ENCODE measurements at regions not wholly inside any gene's neighbourhood (a gene's known extent, or its start where the extent isn't known, plus 50 kb on each side); places are given as distances from the start of the nearest gene placed in this dataset.
"Not testable (repeated sequence)": the region's sequence is repeated elsewhere in the genome, so short reads cannot be mapped to it uniquely, and the experiment has no call there.

- Mint-ChIP-seq H3K27me3 (no peaks in the 10 kb centered on the region), H3K36me3 (no peaks in the 10 kb centered on the region), H3K4me3 (no peak overlapping the region), H3K27ac (no peak overlapping the region), H3K9me3 (ENCODE audit: low read depth) (no peaks in the 10 kb centered on the region), H3K4me1 (no peaks in the 10 kb centered on the region)
- CTCF ChIA-PET = interaction anchor here (1.2 kb wide), 1 partner anchor 8 kb away, joined by 3 read pairs; no protein-coding TSS in a partner anchor
- no peak for DNase-seq
- ATAC-seq = no peak
These were observed 295.8 kb upstream of the SGCD start for GRCh38 chr5:156031181-156031580.

GRCh38 chr5:156036640-156037039, 290.3 kb upstream of the SGCD start:
- H3K4me3 Mint-ChIP-seq = no peak overlapping the region
- no peaks in the 10 kb centered on the region for H3K27me3 Mint-ChIP-seq
- CTCF ChIA-PET = no interaction called here
- DNase-seq = no peak
- no peak overlapping the region for H3K27ac Mint-ChIP-seq
- no peak for ATAC-seq
- no peaks in the 10 kb centered on the region for H3K36me3 Mint-ChIP-seq
- H3K4me1 Mint-ChIP-seq = no peaks in the 10 kb centered on the region
- no peaks in the 10 kb centered on the region for H3K9me3 Mint-ChIP-seq (ENCODE audit: low read depth)

DNA sequence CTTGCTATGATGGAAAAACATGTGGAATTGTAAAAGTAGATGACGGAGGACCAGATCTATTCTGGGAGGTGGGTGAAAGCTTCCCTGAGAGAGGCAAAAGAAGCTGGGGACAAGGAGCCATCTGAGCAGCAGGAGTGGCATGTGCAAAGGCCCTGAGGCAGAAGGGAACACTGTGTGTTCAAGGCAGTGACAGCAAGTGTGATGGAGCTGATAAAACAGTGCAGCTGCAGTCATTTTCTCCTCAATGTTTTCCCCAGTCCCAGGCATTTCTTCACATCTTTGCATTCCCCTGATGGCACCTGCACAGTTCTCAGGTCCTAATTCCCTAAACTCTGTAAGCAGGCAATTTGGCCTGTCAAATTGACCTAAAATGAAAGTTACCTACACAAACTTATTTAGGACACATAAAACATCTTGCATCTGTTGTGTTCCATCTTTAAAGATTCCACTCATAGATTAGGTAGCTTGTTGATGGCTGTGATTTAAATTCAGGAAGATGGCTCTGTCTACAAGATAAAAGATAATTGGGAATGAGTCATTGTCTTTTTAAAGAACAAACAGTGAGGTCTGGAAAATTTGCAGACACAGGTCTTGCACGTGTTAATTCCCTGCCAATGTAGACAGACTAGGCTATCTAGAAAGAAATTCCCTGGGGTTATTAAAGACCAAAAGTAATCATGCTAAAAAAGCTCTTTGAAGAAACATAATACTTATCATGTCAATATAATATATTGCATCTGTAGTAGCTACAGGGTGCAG, 289.6 kb upstream of the SGCD start:
- no peak for ATAC-seq
- no peak overlapping the region for H3K4me3 Mint-ChIP-seq
- no peak for DNase-seq
- H3K9me3 Mint-ChIP-seq (ENCODE audit: low read depth) = no peaks in the 10 kb centered on the region
- no peaks in the 10 kb centered on the region for H3K4me1 Mint-ChIP-seq
- CTCF ChIA-PET = no interaction called here
- no peaks in the 10 kb centered on the region for H3K27me3 Mint-ChIP-seq
- no peak overlapping the region for H3K27ac Mint-ChIP-seq
- no peaks in the 10 kb centered on the region for H3K36me3 Mint-ChIP-seq

- H3K27me3 Mint-ChIP-seq = no peaks in the 10 kb centered on the region
- no peaks in the 10 kb centered on the region for H3K9me3 Mint-ChIP-seq (ENCODE audit: low read depth)
- DNase-seq (no peak), ATAC-seq (no peak)
- CTCF ChIA-PET = no interaction called here
- H3K4me1 Mint-ChIP-seq = no peaks in the 10 kb centered on the region
- no peaks in the 10 kb centered on the region for H3K36me3 Mint-ChIP-seq
- no peak overlapping the region for H3K27ac Mint-ChIP-seq
- no peak overlapping the region for H3K4me3 Mint-ChIP-seq
These were observed 284.2 kb upstream of the SGCD start for GRCh38 chr5:156042726-156043125.

DNA sequence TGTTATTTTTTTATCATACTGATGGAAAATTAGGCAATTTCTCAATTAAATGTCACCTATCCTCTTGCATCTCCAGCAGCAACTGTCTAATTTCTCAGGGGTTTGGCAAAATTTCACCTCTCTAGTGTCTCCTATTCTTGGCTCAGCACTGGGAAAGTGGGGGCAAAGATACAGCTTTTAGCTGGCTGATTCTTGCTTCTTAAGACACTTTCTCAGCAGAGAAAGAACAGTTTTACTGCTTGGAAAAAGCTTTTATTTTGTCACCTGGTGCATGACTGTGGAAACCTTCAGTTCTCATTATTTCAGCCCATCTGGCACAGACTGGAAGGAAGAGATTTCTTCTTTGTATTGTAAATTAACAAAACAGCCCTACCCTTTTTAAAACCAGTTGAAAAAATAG, 283.6 kb upstream of the SGCD start:
- H3K27ac Mint-ChIP-seq = no peak overlapping the region
- no peak for DNase-seq
- no peaks in the 10 kb centered on the region for H3K27me3 Mint-ChIP-seq
- no peaks in the 10 kb centered on the region for H3K4me1 Mint-ChIP-seq
- no peak for ATAC-seq
- H3K36me3 Mint-ChIP-seq = no peaks in the 10 kb centered on the region
- CTCF ChIA-PET = no interaction called here
- no peak overlapping the region for H3K4me3 Mint-ChIP-seq
- no peaks in the 10 kb centered on the region for H3K9me3 Mint-ChIP-seq (ENCODE audit: low read depth)

- ATAC-seq (no peak), DNase-seq (no peak)
- Mint-ChIP-seq H3K36me3 (no peaks in the 10 kb centered on the region), H3K27me3 (no peaks in the 10 kb centered on the region), H3K4me1 (no peaks in the 10 kb centered on the region), H3K4me3 (no peak overlapping the region), H3K27ac (no peak overlapping the region), H3K9me3 (ENCODE audit: low read depth) (peaks cover 2% of the 10 kb centered on the region)
- CTCF ChIA-PET = no interaction called here
These were observed 275.0 kb upstream of the SGCD start for GRCh38 chr5:156051972-156052371.

GRCh38 chr5:156052656-156053055, 274.3 kb upstream of the SGCD start:
- CTCF ChIA-PET = no interaction called here
- DNase-seq (no peak), ATAC-seq (no peak)
- H3K4me1 Mint-ChIP-seq = no peaks in the 10 kb centered on the region
- H3K9me3 Mint-ChIP-seq (ENCODE audit: low read depth) = peaks cover 2% of the 10 kb centered on the region
- no peak overlapping the region for H3K4me3 Mint-ChIP-seq
- H3K27ac Mint-ChIP-seq = no peak overlapping the region
- H3K27me3 Mint-ChIP-seq = no peaks in the 10 kb centered on the region
- H3K36me3 Mint-ChIP-seq = no peaks in the 10 kb centered on the region

DNA sequence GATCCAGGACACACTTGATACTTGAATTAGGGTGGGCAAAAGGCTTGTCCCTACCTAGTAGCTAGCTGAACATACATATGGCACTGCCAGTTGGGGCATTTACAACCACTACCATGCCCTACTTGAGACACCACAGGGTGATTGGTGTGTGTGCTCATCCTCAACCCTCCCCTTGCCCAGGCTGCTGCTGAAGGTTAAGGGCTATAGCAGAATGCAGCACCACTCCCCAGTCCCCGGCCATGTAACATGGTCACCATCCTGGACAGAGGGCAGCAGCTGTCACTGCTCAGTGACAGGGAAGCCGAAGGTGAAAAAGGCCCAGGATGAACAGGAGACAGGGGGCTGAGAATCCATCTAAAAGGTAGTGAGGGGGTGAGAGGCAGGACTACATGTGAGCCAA, 273.9 kb upstream of the SGCD start:
- Mint-ChIP-seq H3K27me3 (no peaks in the 10 kb centered on the region), H3K36me3 (no peaks in the 10 kb centered on the region), H3K9me3 (ENCODE audit: low read depth) (peaks cover 2% of the 10 kb centered on the region), H3K27ac (no peak overlapping the region), H3K4me1 (no peaks in the 10 kb centered on the region), H3K4me3 (no peak overlapping the region)
- DNase-seq = no peak
- CTCF ChIA-PET = no interaction called here
- ATAC-seq = no peak

- CTCF ChIA-PET = no interaction called here
- no peaks in the 10 kb centered on the region for H3K27me3 Mint-ChIP-seq
- H3K36me3 Mint-ChIP-seq = no peaks in the 10 kb centered on the region
- no peak for DNase-seq
- ATAC-seq = no peak
- H3K27ac Mint-ChIP-seq = no peak overlapping the region
- peaks cover 7% of the 10 kb centered on the region for H3K9me3 Mint-ChIP-seq (ENCODE audit: low read depth)
- no peaks in the 10 kb centered on the region for H3K4me1 Mint-ChIP-seq
- H3K4me3 Mint-ChIP-seq = no peak overlapping the region
These were observed 250.1 kb upstream of the SGCD start for GRCh38 chr5:156076912-156077311.

DNA sequence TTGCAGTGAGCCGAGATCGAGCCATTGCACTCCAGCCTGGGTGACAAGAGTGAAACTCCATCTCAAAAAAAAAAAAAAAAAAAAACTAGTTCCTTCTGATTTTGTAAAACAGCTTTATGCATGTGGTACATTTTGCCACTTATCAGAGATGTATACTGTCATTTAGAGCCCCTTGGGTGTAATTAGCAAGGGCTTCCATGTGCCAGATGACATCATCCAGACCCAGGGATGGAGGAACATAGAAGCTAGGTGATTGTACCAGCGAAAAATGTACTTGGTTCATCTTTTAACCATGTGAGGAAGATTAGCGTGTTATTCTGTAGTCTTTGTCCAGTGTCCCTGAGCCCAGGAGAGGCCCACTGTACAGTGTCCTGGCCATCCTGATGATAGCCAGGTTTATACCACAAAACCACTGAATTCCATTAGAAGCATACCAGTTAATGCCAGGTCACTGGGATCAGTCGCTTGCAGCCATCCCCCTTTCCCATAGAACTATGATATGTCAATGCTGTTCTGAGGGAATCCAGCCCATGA, 239.3 kb upstream of the SGCD start:
- DNase-seq (no peak), ATAC-seq (no peak)
- CTCF ChIA-PET = no interaction called here
- Mint-ChIP-seq H3K27me3 (no peaks in the 10 kb centered on the region), H3K9me3 (ENCODE audit: low read depth) (peaks cover 3% of the 10 kb centered on the region), H3K4me3 (no peak overlapping the region), H3K4me1 (no peaks in the 10 kb centered on the region), H3K27ac (no peak overlapping the region), H3K36me3 (no peaks in the 10 kb centered on the region)

- H3K4me3 Mint-ChIP-seq; H3K27ac Mint-ChIP-seq; ATAC-seq; H3K4me1 Mint-ChIP-seq; H3K36me3 Mint-ChIP-seq; CTCF ChIA-PET; DNase-seq; H3K9me3 Mint-ChIP-seq (ENCODE audit: low read depth); H3K27me3 Mint-ChIP-seq: not testable (repeated sequence)
These were observed 236.7 kb upstream of the SGCD start for GRCh38 chr5:156089955-156090940.

- H3K36me3 Mint-ChIP-seq = no peaks in the 10 kb centered on the region
- CTCF ChIA-PET = no interaction called here
- no peaks in the 10 kb centered on the region for H3K4me1 Mint-ChIP-seq
- no peak for DNase-seq
- H3K4me3 Mint-ChIP-seq = no peak overlapping the region
- H3K9me3 Mint-ChIP-seq (ENCODE audit: low read depth) = peaks cover 6% of the 10 kb centered on the region
- ATAC-seq = no peak
- no peaks in the 10 kb centered on the region for H3K27me3 Mint-ChIP-seq
- H3K27ac Mint-ChIP-seq = no peak overlapping the region
These were observed 233.9 kb upstream of the SGCD start for GRCh38 chr5:156093024-156093423.

GRCh38 chr5:156094001-156094400, 233.0 kb upstream of the SGCD start:
- Mint-ChIP-seq H3K27ac (no peak overlapping the region), H3K4me1 (no peaks in the 10 kb centered on the region)
- no peak for ATAC-seq

More at GRCh38 chr5:156094001-156094400, 233.0 kb upstream of the SGCD start:
- H3K9me3 Mint-ChIP-seq (ENCODE audit: low read depth) = peaks cover 6% of the 10 kb centered on the region
- no peak overlapping the region for H3K4me3 Mint-ChIP-seq
- H3K36me3 Mint-ChIP-seq = no peaks in the 10 kb centered on the region
- CTCF ChIA-PET = no interaction called here
- DNase-seq = no peak
- H3K27me3 Mint-ChIP-seq = no peaks in the 10 kb centered on the region
